ENCODE measurements at regions not wholly inside any gene's neighbourhood (a gene's known extent, or its start where the extent isn't known, plus 50 kb on each side); places are given as distances from the start of the nearest gene placed in this dataset.

DNA sequence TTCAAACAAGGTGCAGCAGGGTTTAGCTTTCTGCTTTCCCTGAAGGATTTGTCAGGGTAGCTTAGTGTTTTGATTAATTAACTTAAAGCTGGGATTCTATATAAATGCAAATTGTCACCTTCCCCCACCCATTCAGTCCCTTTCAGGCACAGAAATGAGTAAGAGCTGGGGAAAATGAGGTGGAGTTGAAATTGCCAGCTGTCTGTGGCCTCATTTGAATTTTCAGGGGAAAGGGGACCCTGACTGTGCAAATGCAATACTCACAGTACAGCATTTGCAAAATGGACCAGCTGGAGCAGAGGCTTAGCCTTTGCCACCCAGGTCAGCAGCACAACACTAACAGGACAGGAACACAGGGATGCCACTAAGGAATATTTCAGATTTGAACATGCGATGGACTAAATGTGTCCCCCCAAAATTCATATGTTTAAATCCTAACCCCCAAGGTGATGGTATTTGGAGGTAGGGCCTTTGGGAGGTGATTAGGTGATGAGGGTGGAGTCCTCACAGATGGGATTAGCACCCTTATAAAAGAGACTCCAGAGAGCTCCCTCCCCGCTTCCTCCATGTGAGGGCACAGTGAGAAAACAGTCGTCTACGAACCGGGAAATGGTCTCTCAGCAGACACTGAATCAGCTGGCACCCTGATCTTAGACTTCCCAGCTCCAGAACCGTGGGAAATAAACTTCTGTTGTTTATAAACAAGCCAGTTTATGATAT lies 59.5 kb upstream of the CYSLTR2 start:
- TF ChIP-seq PAX5 (IDR thresholded peaks at IDR 0.05; ENCODE audit: insufficient read depth, low read length, severe bottlenecking) (no peak), POLR2AphosphoS5 (IDR thresholded peaks at IDR 0.05; ENCODE audit: low read depth, low read length) (no peak), TAF1 (IDR thresholded peaks at IDR 0.05; ENCODE audit: low read depth, low read length) (no peak), SPI1 (IDR thresholded peaks at IDR 0.05; ENCODE audit: low read depth, low read length) (no peak), POU2F2 (IDR thresholded peaks at IDR 0.05; ENCODE audit: low read depth, low read length) (peak; percentile 78; the same call in 1 of the 2 replicates), POLR2A (IDR thresholded peaks at IDR 0.05; ENCODE audit: low read depth, low read length) (no peak)
- no peak for DNase-seq (ENCODE audit: insufficient read length, low spot score)
- FAIRE-seq, result peak; percentile 71

GRCh38 chr13:48595431-48596429 lies 58.0 kb upstream of the CYSLTR2 start:
- DNase-seq (ENCODE audit: insufficient read length, low spot score) (no peak), FAIRE-seq (peak; percentile 73)
- no peak for TF ChIP-seq SPI1 (IDR thresholded peaks at IDR 0.05; ENCODE audit: low read depth, low read length)
- TF ChIP-seq POU2F2 (IDR thresholded peaks at IDR 0.05; ENCODE audit: low read depth, low read length), result no peak

DNA sequence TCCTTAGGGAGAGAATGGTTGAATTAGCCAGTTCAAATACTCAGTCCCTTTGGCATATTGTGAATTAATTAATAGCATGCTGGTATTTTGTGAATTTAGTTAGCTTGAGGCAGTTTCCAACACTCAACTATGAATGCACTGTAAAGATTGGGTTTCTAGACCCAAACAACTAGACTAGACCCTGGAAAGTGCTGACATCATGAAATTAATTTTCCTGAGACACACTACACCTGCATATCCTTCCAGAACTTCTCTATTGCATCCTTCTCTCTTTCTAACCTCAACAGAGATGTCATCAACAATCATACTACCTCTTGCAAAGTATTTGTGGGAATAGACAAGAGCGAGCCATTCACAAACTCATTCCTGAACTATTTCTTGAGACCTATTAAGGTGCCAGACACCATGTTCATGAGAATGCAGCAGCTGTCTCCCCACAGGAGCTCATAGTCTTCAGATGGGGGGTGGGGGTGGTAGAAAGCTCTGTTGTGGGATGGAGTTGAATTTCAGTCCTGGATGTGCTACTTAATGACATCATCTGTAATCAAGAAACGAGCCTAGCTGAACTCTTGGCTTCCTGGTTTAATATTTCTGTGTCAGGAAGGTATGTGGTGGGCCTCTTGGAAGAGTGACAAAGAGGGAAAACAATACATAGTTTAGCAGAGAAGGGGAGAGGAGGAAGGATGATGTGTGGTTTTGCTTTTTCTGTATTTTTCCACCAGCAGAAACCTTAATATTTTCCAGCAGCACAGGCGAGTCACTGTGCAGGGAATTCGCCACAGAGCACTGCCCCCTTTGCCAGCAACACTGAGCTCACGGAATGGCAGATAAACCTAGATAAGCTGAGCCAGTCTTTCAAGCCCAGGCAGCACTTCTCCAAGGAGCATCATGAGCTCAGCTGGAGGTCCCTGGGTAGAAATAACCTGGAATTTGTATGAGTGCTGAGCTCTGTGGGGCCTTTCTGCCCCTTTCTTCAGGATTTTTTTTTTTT lies 53.1 kb upstream of the CYSLTR2 start:
- no peak for FAIRE-seq
- DNase-seq (ENCODE audit: insufficient read length, low spot score), result no peak
- TF ChIP-seq SPI1 (IDR thresholded peaks at IDR 0.05; ENCODE audit: low read depth, low read length) (no peak), PAX5 (IDR thresholded peaks at IDR 0.05; ENCODE audit: insufficient read depth, low read length, severe bottlenecking) (no peak), POLR2A (IDR thresholded peaks at IDR 0.05; ENCODE audit: low read depth, low read length) (no peak), POU2F2 (IDR thresholded peaks at IDR 0.05; ENCODE audit: low read depth, low read length) (no peak), TAF1 (IDR thresholded peaks at IDR 0.05; ENCODE audit: low read depth, low read length) (no peak), POLR2AphosphoS5 (IDR thresholded peaks at IDR 0.05; ENCODE audit: low read depth, low read length) (no peak)

DNA sequence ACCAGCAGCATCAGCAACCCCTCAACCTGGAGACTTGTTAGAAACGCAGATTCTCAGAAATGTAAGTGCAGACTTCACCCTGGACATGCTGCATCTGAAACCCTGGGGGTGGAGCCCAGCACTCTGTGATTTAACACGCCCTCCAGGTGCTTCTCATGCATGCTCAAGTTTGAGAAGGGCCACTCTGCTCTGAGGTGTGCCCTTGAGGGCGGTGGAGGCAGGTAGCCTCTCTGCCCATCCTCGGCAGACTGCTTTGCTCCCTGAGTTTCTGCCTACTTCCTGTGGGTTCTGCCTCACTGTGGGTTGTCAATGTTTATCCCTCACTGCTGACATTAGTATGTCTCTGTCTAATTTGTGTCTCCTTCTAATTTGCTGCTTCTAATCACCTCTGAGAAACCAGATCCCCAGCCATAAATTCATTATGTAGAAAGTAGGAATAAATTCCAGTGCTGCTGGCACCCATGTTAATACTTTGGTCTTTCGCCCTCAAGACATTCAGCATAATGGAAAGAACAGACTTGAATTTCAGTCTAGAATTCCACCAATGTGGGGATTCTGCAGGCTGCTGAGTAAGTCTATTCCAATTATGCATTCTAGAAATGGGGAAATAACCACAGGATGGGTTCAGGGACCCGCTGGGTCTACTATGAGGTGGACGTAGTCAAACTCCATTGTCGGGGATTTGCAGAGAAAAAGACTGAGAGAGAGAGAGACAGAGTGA lies 51.3 kb upstream of the CYSLTR2 start:
- TF ChIP-seq PAX5 (IDR thresholded peaks at IDR 0.05; ENCODE audit: insufficient read depth, low read length, severe bottlenecking) (no peak), TAF1 (IDR thresholded peaks at IDR 0.05; ENCODE audit: low read depth, low read length) (no peak), SPI1 (IDR thresholded peaks at IDR 0.05; ENCODE audit: low read depth, low read length) (no peak), POLR2AphosphoS5 (IDR thresholded peaks at IDR 0.05; ENCODE audit: low read depth, low read length) (no peak), POU2F2 (IDR thresholded peaks at IDR 0.05; ENCODE audit: low read depth, low read length) (no peak), POLR2A (IDR thresholded peaks at IDR 0.05; ENCODE audit: low read depth, low read length) (no peak)
- DNase-seq (ENCODE audit: insufficient read length, low spot score), result no peak
- no peak for FAIRE-seq

DNA sequence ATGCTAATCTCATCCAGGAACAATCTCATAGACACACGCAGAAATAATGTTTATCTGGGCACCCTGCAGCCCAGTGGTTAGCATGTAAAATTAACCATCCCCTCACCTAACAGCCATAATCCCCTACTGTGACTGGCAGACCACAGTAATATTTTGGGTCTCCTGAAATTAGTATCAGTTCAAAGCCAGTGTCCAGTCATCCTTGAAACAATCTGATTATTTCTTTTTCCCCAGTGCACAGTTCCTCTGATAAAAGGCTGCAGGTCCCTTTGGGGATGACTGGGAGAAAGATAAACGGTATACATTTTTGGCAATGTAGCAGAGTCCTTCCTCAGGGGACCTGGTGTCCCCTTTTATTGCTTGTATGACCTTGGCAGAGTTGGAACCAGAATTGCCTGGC lies 50.4 kb upstream of the CYSLTR2 start:
- FAIRE-seq, result peak; percentile 9
- TF ChIP-seq PAX5 (IDR thresholded peaks at IDR 0.05; ENCODE audit: insufficient read depth, low read length, severe bottlenecking) (no peak), POLR2A (IDR thresholded peaks at IDR 0.05; ENCODE audit: low read depth, low read length) (no peak), POLR2AphosphoS5 (IDR thresholded peaks at IDR 0.05; ENCODE audit: low read depth, low read length) (no peak), SPI1 (IDR thresholded peaks at IDR 0.05; ENCODE audit: low read depth, low read length) (no peak), POU2F2 (IDR thresholded peaks at IDR 0.05; ENCODE audit: low read depth, low read length) (no peak), TAF1 (IDR thresholded peaks at IDR 0.05; ENCODE audit: low read depth, low read length) (no peak)
- no peak for DNase-seq (ENCODE audit: insufficient read length, low spot score)

Measured in GM12891 (cell line).